Activated CD4-positive, alpha-beta memory T cell treated with anti-CD3 and anti-CD28 coated beads for 36 hours (primary cell): ENCODE measurements at regions not wholly inside any gene's neighbourhood (a gene's known extent, or its start where the extent isn't known, plus 50 kb on each side); places are given as distances from the start of the nearest gene placed in this dataset.
"Not testable (repeated sequence)": the region's sequence is repeated elsewhere in the genome, so short reads cannot be mapped to it uniquely, and the experiment has no call there.

ENCODE experiments used
- CTCF ChIA-PET: fragments of 350-600 bp; sonication (Branson Sonifier 250); formaldehyde crosslinking; loops from one replicate; lab custom pipeline; 2021; ENCODE audit warnings: antibody characterized with exemption, inconsistent platforms; lab: Charles Lee
- POLR2A ChIA-PET: fragments of 350-600 bp; sonication (Branson Sonifier 250); formaldehyde crosslinking; loops from one replicate; lab custom pipeline; 2021; ENCODE audit warnings: antibody characterized with exemption; lab: Charles Lee
- DNase-seq: peaks from one replicate; pipeline ENCODE4 v3.0.0-alpha.2; 2020
- H3K27ac Mint-ChIP-seq: one replicate; pipeline ENCODE4 v1.8.0; 2021; ENCODE audit warnings: mixed read lengths
- H3K27me3 Mint-ChIP-seq: one replicate; pipeline ENCODE4 v1.8.0; 2021; ENCODE audit warnings: mixed read lengths
- H3K36me3 Mint-ChIP-seq: one replicate; pipeline ENCODE4 v1.8.0; 2021; ENCODE audit warnings: mixed read lengths
- H3K4me1 Mint-ChIP-seq: one replicate; pipeline ENCODE4 v1.8.0; 2021; ENCODE audit warnings: low read depth, mixed read lengths
- H3K4me3 Mint-ChIP-seq: one replicate; pipeline ENCODE4 v1.8.0; 2021; ENCODE audit warnings: mild to moderate bottlenecking, mixed read lengths
- H3K9me3 Mint-ChIP-seq: one replicate; pipeline ENCODE4 v1.8.0; 2021; ENCODE audit warnings: mixed read lengths
- intact Hi-C: fragments of 100-400 bp; cut with micrococcal nuclease; formaldehyde crosslinking; loops from one replicate; pipeline ENCODE4 v1.15.1; 2023

- DNase-seq = no peak
- Mint-ChIP-seq H3K27ac (no peak overlapping the region), H3K36me3 (no peaks in the 10 kb centered on the region), H3K9me3 (no peaks in the 10 kb centered on the region), H3K4me3 (no peak overlapping the region), H3K27me3 (no peaks in the 10 kb centered on the region), H3K4me1 (no peaks in the 10 kb centered on the region)
- POLR2A ChIA-PET = no interaction called here
- CTCF ChIA-PET = no interaction called here
- intact Hi-C loops = no loop called here
Observed at GRCh38 chr18:42475157-42475556, 520.1 kb downstream of the PIK3C3 start.

DNA sequence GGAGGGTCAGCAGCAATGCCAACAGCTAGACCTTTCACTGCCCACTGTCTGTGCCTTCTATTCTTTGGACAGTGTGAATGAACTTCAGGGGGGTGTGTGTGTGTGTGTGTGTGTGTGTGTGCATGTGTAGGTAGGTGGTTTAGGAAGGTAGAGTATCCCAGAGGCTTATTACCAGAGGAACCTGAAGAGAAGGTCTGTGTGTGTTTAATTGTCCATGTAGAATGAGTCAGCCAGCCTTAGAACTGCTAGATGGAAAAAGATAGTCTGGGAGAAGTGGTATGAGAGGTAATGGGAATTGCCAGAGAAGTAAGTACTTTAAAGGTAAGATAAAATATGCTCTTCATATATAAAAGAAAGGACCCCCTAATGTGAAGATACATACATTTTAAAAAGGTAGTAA, 522.2 kb downstream of the PIK3C3 start:
- Mint-ChIP-seq H3K4me1 (no peaks in the 10 kb centered on the region), H3K36me3 (no peaks in the 10 kb centered on the region), H3K4me3 (no peak overlapping the region)

DNA sequence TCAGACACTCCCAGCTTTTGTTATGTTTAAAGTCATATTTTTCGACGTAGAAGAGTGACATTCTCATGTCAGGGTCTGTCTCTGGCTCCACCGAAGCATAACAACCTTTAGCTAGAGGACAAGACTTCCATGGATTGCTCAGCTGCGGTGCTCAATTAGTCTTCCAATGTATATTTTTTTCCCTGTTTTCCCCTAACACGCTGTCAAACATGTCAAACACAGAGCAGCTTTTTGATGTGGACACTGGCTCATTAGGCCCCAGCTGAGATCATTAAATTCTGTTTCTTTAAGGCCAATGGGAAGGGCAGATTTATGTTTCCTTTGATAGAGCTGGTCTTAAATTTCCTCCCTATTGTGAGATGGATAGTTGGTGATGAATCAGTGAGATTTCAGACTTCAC, 525.4 kb downstream of the PIK3C3 start:
- Mint-ChIP-seq H3K4me1 (no peaks in the 10 kb centered on the region), H3K27me3 (no peaks in the 10 kb centered on the region), H3K27ac (no peak overlapping the region), H3K9me3 (peaks cover 5% of the 10 kb centered on the region), H3K36me3 (no peaks in the 10 kb centered on the region), H3K4me3 (no peak overlapping the region)
- DNase-seq = no peak
- ChIA-PET POLR2A (no interaction called here), CTCF (no interaction called here)
- intact Hi-C loops = no loop called here

More for the DNA sequence above, 522.2 kb downstream of the PIK3C3 start:
- Mint-ChIP-seq H3K27ac (no peak overlapping the region), H3K27me3 (no peaks in the 10 kb centered on the region), H3K9me3 (no peaks in the 10 kb centered on the region)
- intact Hi-C loops = no loop called here
- ChIA-PET POLR2A (no interaction called here), CTCF (no interaction called here)
- no peak for DNase-seq

DNA sequence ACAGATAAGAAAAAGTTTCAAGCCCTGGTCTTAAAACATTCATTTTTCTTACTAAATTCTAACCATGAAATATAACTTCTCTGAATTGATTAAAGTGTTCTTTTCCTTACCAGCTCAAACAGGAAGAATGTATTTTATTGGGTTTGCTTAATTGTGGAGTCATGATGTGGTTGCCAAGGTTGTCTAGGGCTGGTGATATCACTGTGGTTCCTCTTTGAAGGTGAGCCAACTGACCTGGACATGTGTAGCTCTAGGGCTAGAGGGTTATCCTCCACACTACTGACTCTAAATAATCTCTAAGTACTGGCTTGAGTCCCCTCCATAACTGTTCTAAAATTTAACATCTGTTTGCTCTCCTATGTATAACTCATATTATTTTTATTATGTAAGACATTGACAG, 529.6 kb downstream of the PIK3C3 start:
- POLR2A ChIA-PET = no interaction called here
- CTCF ChIA-PET = no interaction called here
- no peaks in the 10 kb centered on the region for H3K36me3 Mint-ChIP-seq
- no peak for DNase-seq
- no peak overlapping the region for H3K27ac Mint-ChIP-seq
- H3K27me3 Mint-ChIP-seq = no peaks in the 10 kb centered on the region
- H3K4me3 Mint-ChIP-seq = no peak overlapping the region
- peaks cover 13% of the 10 kb centered on the region for H3K9me3 Mint-ChIP-seq
- intact Hi-C loops = no loop called here
- H3K4me1 Mint-ChIP-seq = no peaks in the 10 kb centered on the region

DNA sequence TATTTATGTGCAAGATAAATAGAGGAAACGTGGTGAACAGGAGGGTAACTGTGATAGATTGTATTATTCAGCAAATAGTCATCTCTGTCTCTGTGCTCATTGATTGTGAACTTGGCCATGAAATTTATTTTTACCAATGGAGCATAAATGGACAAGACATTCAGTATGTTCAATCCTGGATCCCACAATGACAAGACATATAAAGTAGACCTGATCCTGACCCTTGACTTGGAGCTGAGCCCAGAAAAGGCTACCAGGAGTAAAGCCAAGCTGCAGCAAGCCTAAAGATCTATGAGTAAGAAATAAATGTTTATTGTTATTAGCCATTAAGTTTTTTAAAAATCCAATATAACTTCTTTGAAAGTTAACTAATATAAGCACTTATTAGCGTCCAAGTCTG, 531.2 kb downstream of the PIK3C3 start:
- CTCF ChIA-PET = no interaction called here
- H3K27me3 Mint-ChIP-seq = no peaks in the 10 kb centered on the region

GRCh38 chr18:42508683-42509296, 553.8 kb downstream of the PIK3C3 start:
- Mint-ChIP-seq H3K4me1 (no peaks in the 10 kb centered on the region), H3K4me3 (no peak overlapping the region), H3K36me3 (no peaks in the 10 kb centered on the region), H3K27me3 (no peaks in the 10 kb centered on the region), H3K9me3 (peaks cover 5% of the 10 kb centered on the region), H3K27ac (no peak overlapping the region)
- no peak for DNase-seq
- intact Hi-C loops = no loop called here
- ChIA-PET POLR2A (no interaction called here), CTCF (no interaction called here)

More for the DNA sequence above, 531.2 kb downstream of the PIK3C3 start:
- Mint-ChIP-seq H3K36me3 (no peaks in the 10 kb centered on the region), H3K27ac (no peak overlapping the region), H3K4me1 (no peaks in the 10 kb centered on the region), H3K4me3 (no peak overlapping the region), H3K9me3 (peaks cover 13% of the 10 kb centered on the region)
- DNase-seq = no peak
- POLR2A ChIA-PET = no interaction called here
- intact Hi-C loops = no loop called here

DNA sequence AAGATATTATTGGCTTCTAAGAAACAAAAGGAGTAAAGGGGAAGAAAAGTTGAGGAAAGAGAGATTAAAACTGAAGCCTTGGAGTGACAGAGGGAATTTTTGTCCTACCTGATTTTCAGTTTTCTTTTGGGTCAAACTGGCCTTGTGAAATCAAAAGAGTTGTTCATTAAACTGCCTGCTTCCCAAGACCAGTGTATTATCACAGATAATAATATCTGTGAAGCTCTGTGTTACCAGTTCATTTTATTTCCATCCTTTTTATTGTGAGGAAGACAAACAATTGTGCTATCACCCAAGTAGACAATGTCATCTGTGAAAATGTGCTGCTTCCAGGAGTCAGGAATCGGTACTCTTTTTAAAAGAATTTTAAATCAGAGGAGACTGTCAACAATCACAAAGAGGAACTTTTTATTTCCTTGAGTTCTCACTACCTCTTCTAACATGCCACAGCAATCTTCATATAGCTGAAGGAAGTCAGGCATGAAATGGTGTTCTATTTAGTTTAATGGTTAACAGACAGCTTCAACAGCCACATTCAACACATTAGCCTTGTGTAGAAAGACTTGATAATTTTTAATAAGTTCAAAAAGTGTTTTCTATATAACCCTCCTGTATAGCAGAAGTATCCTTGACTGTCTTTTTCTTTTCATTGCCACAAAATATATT, 554.8 kb downstream of the PIK3C3 start:
- ChIA-PET POLR2A (no interaction called here), CTCF (no interaction called here)
- DNase-seq = no peak
- intact Hi-C loops = no loop called here
- Mint-ChIP-seq H3K27ac (no peak overlapping the region), H3K4me1 (no peaks in the 10 kb centered on the region), H3K9me3 (peaks cover 5% of the 10 kb centered on the region), H3K36me3 (no peaks in the 10 kb centered on the region), H3K4me3 (no peak overlapping the region), H3K27me3 (no peaks in the 10 kb centered on the region)

DNA sequence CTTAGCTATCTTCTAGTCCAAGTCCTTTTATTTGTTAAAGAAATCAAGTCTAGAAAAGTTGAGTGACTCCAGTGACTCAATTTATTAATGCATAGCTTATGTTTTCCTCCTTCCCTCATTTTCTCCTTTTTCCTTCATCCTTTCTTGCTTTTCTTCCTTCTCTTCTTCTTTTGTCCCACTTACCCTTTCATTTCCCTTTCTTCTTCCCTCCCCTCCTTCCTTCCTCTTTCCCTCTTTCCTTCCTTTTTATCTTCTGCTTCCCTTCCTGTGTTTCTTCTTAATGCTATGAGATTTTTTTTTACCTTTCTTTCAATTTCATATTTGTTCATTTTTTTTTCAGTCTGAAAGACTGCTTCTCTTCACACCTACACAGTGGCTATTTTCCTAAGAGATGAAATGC, 555.5 kb downstream of the PIK3C3 start:
- no peak for DNase-seq
- POLR2A ChIA-PET = no interaction called here
- Mint-ChIP-seq H3K9me3 (peaks cover 7% of the 10 kb centered on the region), H3K4me1 (no peaks in the 10 kb centered on the region), H3K36me3 (no peaks in the 10 kb centered on the region), H3K27ac (no peak overlapping the region), H3K4me3 (no peak overlapping the region), H3K27me3 (no peaks in the 10 kb centered on the region)
- CTCF ChIA-PET = no interaction called here
- intact Hi-C loops = no loop called here

- intact Hi-C loops = no loop called here
- Mint-ChIP-seq H3K36me3 (no peaks in the 10 kb centered on the region), H3K4me3 (no peak overlapping the region), H3K27ac (no peak overlapping the region), H3K9me3 (peaks cover 4% of the 10 kb centered on the region), H3K4me1 (no peaks in the 10 kb centered on the region), H3K27me3 (no peaks in the 10 kb centered on the region)
- POLR2A ChIA-PET = no interaction called here
- CTCF ChIA-PET = no interaction called here
- no peak for DNase-seq
Observed at GRCh38 chr18:42513441-42513840, 558.4 kb downstream of the PIK3C3 start.

GRCh38 chr18:42514512-42514911, 559.5 kb downstream of the PIK3C3 start:
- Mint-ChIP-seq H3K9me3 (peaks cover 4% of the 10 kb centered on the region), H3K27me3 (no peaks in the 10 kb centered on the region), H3K4me1 (no peaks in the 10 kb centered on the region), H3K27ac (no peak overlapping the region), H3K4me3 (no peak overlapping the region), H3K36me3 (no peaks in the 10 kb centered on the region)
- ChIA-PET POLR2A (no interaction called here), CTCF (no interaction called here)
- DNase-seq = no peak
- intact Hi-C loops = no loop called here

GRCh38 chr18:42517896-42518295, 562.9 kb downstream of the PIK3C3 start:
- CTCF ChIA-PET = no interaction called here
- POLR2A ChIA-PET = no interaction called here

GRCh38 chr18:42518331-42518730, 563.3 kb downstream of the PIK3C3 start:
- H3K4me3 Mint-ChIP-seq, DNase-seq, intact Hi-C loops, H3K4me1 Mint-ChIP-seq, CTCF ChIA-PET, H3K27ac Mint-ChIP-seq, H3K36me3 Mint-ChIP-seq, H3K27me3 Mint-ChIP-seq, H3K9me3 Mint-ChIP-seq, POLR2A ChIA-PET: not testable (repeated sequence)

More at GRCh38 chr18:42517896-42518295, 562.9 kb downstream of the PIK3C3 start:
- H3K9me3 Mint-ChIP-seq = peaks cover 4% of the 10 kb centered on the region
- intact Hi-C loops = no loop called here
- H3K27ac Mint-ChIP-seq = no peak overlapping the region
- H3K4me3 Mint-ChIP-seq = no peak overlapping the region
- H3K36me3 Mint-ChIP-seq = no peaks in the 10 kb centered on the region
- no peaks in the 10 kb centered on the region for H3K27me3 Mint-ChIP-seq
- no peaks in the 10 kb centered on the region for H3K4me1 Mint-ChIP-seq
- no peak for DNase-seq

DNA sequence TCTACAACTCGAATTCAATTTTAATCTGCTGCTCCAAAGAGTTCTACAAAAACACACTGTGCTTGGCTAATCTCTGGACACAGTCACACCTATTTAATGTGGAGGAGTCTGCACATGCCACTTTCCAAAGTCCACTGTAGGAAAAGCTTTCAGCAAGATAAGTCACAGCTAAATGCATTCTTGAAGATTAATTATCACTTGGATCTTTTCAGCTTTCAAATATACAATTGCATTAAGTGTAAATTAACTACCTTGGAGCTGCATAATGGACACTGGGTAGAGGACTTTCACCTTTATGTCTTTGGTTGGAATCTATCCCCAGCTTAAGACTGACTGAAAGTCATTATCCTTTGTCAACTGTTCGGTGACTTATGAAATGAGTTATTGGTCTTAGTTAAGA, 565.1 kb downstream of the PIK3C3 start:
- H3K36me3 Mint-ChIP-seq = no peaks in the 10 kb centered on the region
- peaks cover 2% of the 10 kb centered on the region for H3K9me3 Mint-ChIP-seq
- DNase-seq = no peak
- H3K27ac Mint-ChIP-seq = no peak overlapping the region
- no peaks in the 10 kb centered on the region for H3K4me1 Mint-ChIP-seq
- H3K4me3 Mint-ChIP-seq = no peak overlapping the region
- H3K27me3 Mint-ChIP-seq = no peaks in the 10 kb centered on the region
- POLR2A ChIA-PET = no interaction called here
- CTCF ChIA-PET = no interaction called here
- intact Hi-C loops = no loop called here
